SU-DHL-6 (cell line): ENCODE measurements at regions not wholly inside any gene's neighbourhood (a gene's known extent, or its start where the extent isn't known, plus 50 kb on each side); places are given as distances from the start of the nearest gene placed in this dataset.

Experiments
- CTCF ChIP-seq: fragments of 200-600 bp; sonication (generic); IDR thresholded peaks from one replicate; pipeline ENCODE4 v1.5.1; 2017; ENCODE audit warnings: antibody characterized with exemption, mild to moderate bottlenecking, low read length, moderate library complexity; ENCODE audit not compliant: insufficient read depth, poor library complexity, severe bottlenecking
- EZH2phosphoT487 ChIP-seq: fragments of 200-600 bp; sonication (generic), shearing (Covaris generic); conservative IDR thresholded peaks from 2 replicates; pipeline ENCODE4 v1.6.1; 2018; ENCODE audit warnings: mild to moderate bottlenecking, antibody characterized with exemption, low read length, moderate library complexity, mixed read lengths

- no peak for TF ChIP-seq CTCF
- no peak for TF ChIP-seq EZH2phosphoT487
Observed at GRCh38 chr2:147648471-147648870, 196.4 kb upstream of the ACVR2A start.
